HCT116 (cell line): ENCODE measurements at regions not wholly inside any gene's neighbourhood (a gene's known extent, or its start where the extent isn't known, plus 50 kb on each side); places are given as distances from the start of the nearest gene placed in this dataset.

Experiments
- ATAC-seq: fragments of 200-7000 bp; cut with Tn5 transposase; 2 replicates; pipeline ENCODE4 v1.9.1; 2020; ENCODE audit warnings: mild to moderate bottlenecking, moderate library complexity
- BruUV-seq: library from RNA; stranded (reverse); fragments of 400-500 nt; replicated peaks from 2 replicates; lab custom pipeline; 2021; lab: Mats Ljungman, UMichigan
- CTCF ChIA-PET: fragments of 300-600 bp; sonication (Branson Sonifier 250); formaldehyde crosslinking; loops from one replicate; lab custom pipeline; 2021; ENCODE audit warnings: antibody characterized with exemption; lab: Charles Lee
- POLR2A ChIA-PET: fragments of 300-600, 350-600 bp; sonication (Branson Sonifier 250); formaldehyde crosslinking; loops from one replicate; lab custom pipeline; 2021; ENCODE audit warnings: antibody characterized with exemption; lab: Charles Lee
- RAD21 ChIA-PET, 2 experiments: fragments of 300-600 bp; sonication (Branson Sonifier 250); formaldehyde crosslinking; loops; one replicate each; lab custom pipeline; 2023; ENCODE audit warnings: low total read pairs in 2 of 2; ENCODE audit not compliant: uncharacterized antibody in 2 of 2, unreplicated experiment in 2 of 2, low non-redundant PET in 1 of 2; lab: Charles Lee
- DNase-seq: peaks from one replicate; pipeline ENCODE4 v3.0.0-alpha.2; 2010; ENCODE audit warnings: low read depth, low spot score
- H2AFZ ChIP-seq: fragments of 200-600 bp; shearing (Covaris generic), sonication (generic); 2 replicates; pipeline ENCODE4 v1.6.1; 2017; ENCODE audit warnings: low read depth, mixed run types, mixed read lengths, antibody characterized with exemption, low read length; ENCODE audit not compliant: poor library complexity, severe bottlenecking
- H3K27ac ChIP-seq: 2 replicates; pipeline ENCODE4 v1.5.1; 2012; ENCODE audit warnings: low read depth, low read length
- H3K27me3 ChIP-seq: fragments of 200-600 bp; sonication (generic); 2 replicates; pipeline ENCODE4 v1.6.1; 2016; ENCODE audit warnings: mixed run types, low read length, mixed read lengths; ENCODE audit not compliant: insufficient read depth
- H3K36me3 ChIP-seq, 2 experiments: fragments of 200-500 bp in 1 of 2; fragments of 200-600 bp in 1 of 2; sonication (Bioruptor generic) in 1 of 2; sonication (generic) in 1 of 2; 2 replicates each; pipeline versions ENCODE4 v1.5.1 to v1.6.1; 2014 to 2016; ENCODE audit warnings: low read length in 2 of 2, inconsistent platforms in 1 of 2, mixed read lengths in 1 of 2, mixed run types in 1 of 2; ENCODE audit not compliant: insufficient read depth in 2 of 2, control insufficient read depth in 1 of 2
- H3K4me1 ChIP-seq, 2 experiments: fragments of 200-600 bp in 1 of 2; sonication (generic) in 1 of 2; 2 replicates each; pipeline versions ENCODE4 v1.5.1 to v1.6.1; 2012 to 2017; ENCODE audit warnings: low read length in 2 of 2, inconsistent platforms in 1 of 2, mild to moderate bottlenecking in 1 of 2, mixed read lengths in 1 of 2, mixed run types in 1 of 2, moderate library complexity in 1 of 2; ENCODE audit not compliant: insufficient read depth in 2 of 2, control insufficient read depth in 1 of 2
- H3K4me2 ChIP-seq: fragments of 200-600 bp; sonication (generic); 2 replicates; pipeline ENCODE4 v1.6.1; 2017; ENCODE audit warnings: mixed run types, low read length, mixed read lengths
- H3K4me3 ChIP-seq, 2 experiments: fragments of 200-600 bp in 1 of 2; sonication (generic) in 1 of 2; replicated peaks in 1 of 2; 2 replicates each; pipeline ENCODE4 v1.5.1; 2011 to 2016; ENCODE audit warnings: low read length in 2 of 2, control low read depth in 1 of 2, low read depth in 1 of 2, mild to moderate bottlenecking in 1 of 2, mixed read lengths in 1 of 2, mixed run types in 1 of 2
- H3K79me2 ChIP-seq: fragments of 200-600 bp; sonication (generic); 2 replicates; pipeline ENCODE4 v1.6.1; 2017; ENCODE audit warnings: mild to moderate bottlenecking, mixed run types, low read length, moderate library complexity, mixed read lengths; ENCODE audit not compliant: insufficient read depth
- H3K9ac ChIP-seq: fragments of 200-600 bp; sonication (generic); 2 replicates; pipeline ENCODE4 v1.6.1; 2016; ENCODE audit warnings: low read length, mixed read lengths
- H3K9me2 ChIP-seq: fragments of 200-600 bp; sonication (generic), shearing (Covaris generic); 2 replicates; pipeline ENCODE4 v1.6.1; 2017; ENCODE audit warnings: mixed run types, mild to moderate bottlenecking, moderate library complexity; ENCODE audit not compliant: insufficient read depth
- H3K9me3 ChIP-seq, 2 experiments: fragments of 200-500 bp in 1 of 2; fragments of 200-600 bp in 1 of 2; sonication (Bioruptor generic) in 1 of 2; sonication (generic) in 1 of 2; 2 replicates each; pipeline ENCODE4 v1.6.1; 2014 to 2017; ENCODE audit warnings: low read length in 2 of 2, mixed read lengths in 2 of 2, inconsistent platforms in 1 of 2, low read depth in 1 of 2, mild to moderate bottlenecking in 1 of 2, mixed run types in 1 of 2, moderate library complexity in 1 of 2; ENCODE audit not compliant: control insufficient read depth in 1 of 2, insufficient read depth in 1 of 2
- H4K20me1 ChIP-seq: fragments of 200-600 bp; sonication (generic), shearing (Covaris generic); 2 replicates; pipeline ENCODE4 v1.6.1; 2017; ENCODE audit warnings: mixed run types, mild to moderate bottlenecking, moderate library complexity; ENCODE audit not compliant: insufficient read depth
- CEBPB ChIP-seq: IDR thresholded peaks from 2 replicates; pipeline ENCODE4 v1.6.1; 2012; ENCODE audit warnings: low read depth
- JUND ChIP-seq: IDR thresholded peaks from 2 replicates; pipeline ENCODE4 v1.6.1; 2012
- POLR2A ChIP-seq: IDR thresholded peaks from 2 replicates; pipeline ENCODE4 v1.7.0; 2011; ENCODE audit warnings: borderline replicate concordance; ENCODE audit not compliant: insufficient read depth, insufficient read length; ENCODE audit errors: extremely low read depth
- RAD21 ChIP-seq: IDR thresholded peaks from 2 replicates; pipeline ENCODE4 v1.6.1; 2012; ENCODE audit warnings: low read depth, mild to moderate bottlenecking
- SIN3A ChIP-seq: IDR thresholded peaks from 2 replicates; pipeline ENCODE4 v1.6.1; 2012; ENCODE audit warnings: low read depth
- SRF ChIP-seq: IDR thresholded peaks from 2 replicates; pipeline ENCODE4 v1.6.1; 2012; ENCODE audit warnings: low read depth
- TCF7L2 ChIP-seq: IDR thresholded peaks from 2 replicates; pipeline ENCODE4 v1.7.0; 2011; ENCODE audit warnings: borderline replicate concordance, inconsistent platforms; ENCODE audit not compliant: insufficient read depth, insufficient read length; ENCODE audit errors: extremely low read depth
- intact Hi-C: fragments of 100-400 bp; cut with micrococcal nuclease; formaldehyde crosslinking; loops from 2 replicates; pipeline ENCODE4 v1.10.0; 2022
- TF ChIP-seq, protein P1 (sequence below): IDR thresholded peaks from 2 replicates; pipeline ENCODE4 v1.6.1; 2012

DNA sequence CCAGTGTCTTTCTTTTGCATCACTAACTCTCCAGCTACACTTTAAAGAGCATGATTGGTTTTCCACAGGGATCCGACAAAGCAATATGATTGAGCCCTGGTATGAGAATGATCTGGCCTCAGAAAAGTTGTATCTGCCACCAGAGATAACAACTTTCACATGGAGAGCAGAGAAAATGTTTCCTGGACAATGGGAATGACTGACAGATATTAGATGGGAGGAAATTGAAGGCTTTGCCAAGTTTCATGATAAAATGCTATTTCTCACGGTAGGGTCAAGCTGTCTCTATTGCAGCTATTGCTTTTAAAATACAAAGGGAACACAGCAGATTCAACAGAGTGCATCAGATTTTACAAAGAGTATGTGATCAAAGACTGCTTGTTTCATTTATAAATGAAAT is 56.4 kb upstream of the GLIS3 start:
- H2AFZ ChIP-seq, result no peak overlapping the region
- H3K9me3 ChIP-seq, result no peaks in the 10 kb centered on the region
- no peaks in the 10 kb centered on the region for H3K4me1 ChIP-seq
- no peak overlapping the region for H3K4me2 ChIP-seq
- no peaks in the 10 kb centered on the region for H3K27me3 ChIP-seq
- no peak overlapping the region for H3K27ac ChIP-seq
- no TSS peak for BruUV-seq
- ChIA-PET CTCF (interaction anchor here (1.2 kb wide), 1 partner anchor 10 kb away, joined by 3 read pairs; no protein-coding TSS in a partner anchor), POLR2A (no interaction called here), RAD21 (no interaction called here)
- H4K20me1 ChIP-seq, result no peaks in the 10 kb centered on the region
- no peak overlapping the region for H3K9ac ChIP-seq
- no peak overlapping the region for H3K4me3 ChIP-seq
- no peaks in the 10 kb centered on the region for H3K79me2 ChIP-seq
- TF ChIP-seq SIN3A (no peak), SRF (no peak), TCF7L2 (no peak), JUND (no peak), POLR2A (no peak)
- H3K9me2 ChIP-seq, result no peaks in the 10 kb centered on the region
- intact Hi-C loops, result no loop called here
- DNase-seq, result no peak
- ATAC-seq, result no peak
- H3K36me3 ChIP-seq, result no peaks in the 10 kb centered on the region

DNA sequence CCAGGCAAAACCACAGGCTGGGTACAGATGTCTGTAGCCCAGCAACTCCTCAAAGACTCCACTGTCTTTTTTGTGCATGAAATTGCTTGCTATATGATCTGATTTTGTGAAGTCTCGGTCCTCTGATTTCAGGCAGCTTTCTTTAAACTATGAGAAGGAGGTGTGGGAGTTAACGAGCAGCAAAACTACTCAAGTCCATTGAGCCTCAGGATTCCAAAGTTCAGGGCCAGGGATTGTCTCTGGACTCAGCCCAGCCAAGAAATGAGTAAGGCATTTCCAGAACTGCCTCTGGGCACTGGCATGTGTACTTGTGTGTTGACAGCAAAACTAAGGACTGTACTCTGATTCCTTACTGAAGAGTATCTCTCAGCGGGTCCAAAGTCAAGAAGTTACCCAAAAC is 53.4 kb upstream of the GLIS3 start:
- Histone ChIP-seq H3K79me2 (no peaks in the 10 kb centered on the region), H3K4me3 (no peak overlapping the region), H3K27ac (no peak overlapping the region), H3K9me2 (no peaks in the 10 kb centered on the region; the same call in 1 of the 2 replicates), H3K36me3 (no peaks in the 10 kb centered on the region), H4K20me1 (no peaks in the 10 kb centered on the region), H3K4me2 (no peak overlapping the region), H2AFZ (no peak overlapping the region), H3K9ac (no peak overlapping the region), H3K4me1 (no peaks in the 10 kb centered on the region), H3K27me3 (no peaks in the 10 kb centered on the region), H3K9me3 (no peaks in the 10 kb centered on the region)
- intact Hi-C loops, result no loop called here
- CTCF ChIA-PET, result interaction anchor here (1.3 kb wide), 1 partner anchor 14 kb away, joined by 3 read pairs; no protein-coding TSS in a partner anchor
- RAD21 ChIA-PET, result no interaction called here
- DNase-seq (no peak), ATAC-seq (no peak)
- TF ChIP-seq CEBPB (no peak), RAD21 (no peak), SIN3A (no peak)
- TF ChIP-seq, protein P1, sequence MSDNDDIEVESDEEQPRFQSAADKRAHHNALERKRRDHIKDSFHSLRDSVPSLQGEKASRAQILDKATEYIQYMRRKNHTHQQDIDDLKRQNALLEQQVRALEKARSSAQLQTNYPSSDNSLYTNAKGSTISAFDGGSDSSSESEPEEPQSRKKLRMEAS, result no peak
- BruUV-seq, result no TSS peak
- POLR2A ChIA-PET, result no interaction called here
